Hepatocyte (in vitro differentiated cells): ENCODE measurements at regions not wholly inside any gene's neighbourhood (a gene's known extent, or its start where the extent isn't known, plus 50 kb on each side); places are given as distances from the start of the nearest gene placed in this dataset.

Experiments used
- DNase-seq: peaks from one replicate; pipeline ENCODE4 v3.0.0-alpha.2; 2016; ENCODE audit warnings: low spot score
- H2AFZ ChIP-seq: fragments of 200-600 bp; sonication (generic); 2 replicates; pipeline ENCODE4 v1.6.0; 2016; ENCODE audit warnings: antibody characterized with exemption, mild to moderate bottlenecking
- H3K27ac ChIP-seq: fragments of 200-600 bp; sonication (generic); 2 replicates; pipeline ENCODE4 v1.5.1; 2016; ENCODE audit warnings: mild to moderate bottlenecking
- H3K27me3 ChIP-seq: fragments of 200-600 bp; sonication (generic); 2 replicates; pipeline ENCODE4 v1.6.1; 2016
- H3K36me3 ChIP-seq: fragments of 200-600 bp; sonication (generic); replicated peaks from 2 replicates; pipeline ENCODE4 v1.5.1; 2016; ENCODE audit warnings: low read depth; ENCODE audit not compliant: insufficient read depth
- H3K4me1 ChIP-seq: fragments of 200-600 bp; sonication (generic); 2 replicates; pipeline ENCODE4 v1.5.1; 2016; ENCODE audit warnings: mild to moderate bottlenecking, moderate library complexity; ENCODE audit not compliant: insufficient read depth
- H3K4me2 ChIP-seq: fragments of 200-600 bp; sonication (generic); 2 replicates; pipeline ENCODE4 v1.6.0; 2016
- H3K4me3 ChIP-seq: fragments of 200-600 bp; sonication (generic); 2 replicates; pipeline ENCODE4 v1.5.1; 2016; ENCODE audit warnings: mild to moderate bottlenecking
- H3K79me2 ChIP-seq: fragments of 200-600 bp; sonication (generic); 2 replicates; pipeline ENCODE4 v1.6.0; 2017; ENCODE audit warnings: mild to moderate bottlenecking
- H3K9me2 ChIP-seq: fragments of 200-600 bp; sonication (generic); replicated peaks from 2 replicates; pipeline ENCODE4 v1.6.0; 2017; ENCODE audit warnings: mild to moderate bottlenecking; ENCODE audit not compliant: insufficient read depth
- H3K9me3 ChIP-seq: fragments of 200-600 bp; sonication (generic); 2 replicates; pipeline ENCODE4 v1.5.1; 2016; ENCODE audit warnings: low read depth, mild to moderate bottlenecking
- H4K20me1 ChIP-seq: fragments of 200-600 bp; sonication (generic); 2 replicates; pipeline ENCODE4 v1.6.0; 2016; ENCODE audit warnings: mild to moderate bottlenecking; ENCODE audit not compliant: insufficient read depth, poor library complexity, severe bottlenecking
- CTCF ChIP-seq: fragments of 200-600 bp; sonication (generic); IDR thresholded peaks from 2 replicates; pipeline ENCODE4 v1.5.1; 2016; ENCODE audit warnings: antibody characterized with exemption, mild to moderate bottlenecking; ENCODE audit not compliant: poor library complexity
- EZH2 ChIP-seq: fragments of 200-600 bp; sonication (generic); IDR thresholded peaks from 2 replicates; pipeline ENCODE4 v1.6.1; 2016; ENCODE audit warnings: antibody characterized with exemption, mild to moderate bottlenecking, borderline replicate concordance
- EZH2phosphoT487 ChIP-seq: fragments of 200-600 bp; sonication (generic); IDR thresholded peaks from one replicate; pipeline ENCODE4 v1.6.1; 2018; ENCODE audit warnings: antibody characterized with exemption, mild to moderate bottlenecking, low read depth, moderate library complexity; ENCODE audit not compliant: unreplicated experiment, severe bottlenecking
- WGBS: methylation state at CpG from one replicate; pipeline ENCODE4 v1.1.6; 2016; ENCODE audit warnings: low lambda C conversion rate; ENCODE audit errors: missing lambda C conversion rate; 5-methylcytosine and 5-hydroxymethylcytosine counted together

- H3K4me2 ChIP-seq, result no peak overlapping the region
- H3K4me3 ChIP-seq, result no peak overlapping the region
- H3K27ac ChIP-seq, result no peak overlapping the region
- H3K9me3 ChIP-seq, result no peaks in the 10 kb centered on the region
- no peaks in the 10 kb centered on the region for H3K4me1 ChIP-seq
- 78% methylated on average over 6 of the region's 6 CpGs for WGBS
- no peak overlapping the region for H2AFZ ChIP-seq
- H3K36me3 ChIP-seq, result no peaks in the 10 kb centered on the region
- no peaks in the 10 kb centered on the region for H3K27me3 ChIP-seq
- TF ChIP-seq CTCF (no peak), EZH2 (no peak)
- no peaks in the 10 kb centered on the region for H4K20me1 ChIP-seq
- H3K9me2 ChIP-seq, result no peaks in the 10 kb centered on the region
- H3K79me2 ChIP-seq, result no peaks in the 10 kb centered on the region
- DNase-seq, result no peak
Observed at GRCh38 chr15:68485721-68486360, 53.9 kb upstream of the ITGA11 start.

DNA sequence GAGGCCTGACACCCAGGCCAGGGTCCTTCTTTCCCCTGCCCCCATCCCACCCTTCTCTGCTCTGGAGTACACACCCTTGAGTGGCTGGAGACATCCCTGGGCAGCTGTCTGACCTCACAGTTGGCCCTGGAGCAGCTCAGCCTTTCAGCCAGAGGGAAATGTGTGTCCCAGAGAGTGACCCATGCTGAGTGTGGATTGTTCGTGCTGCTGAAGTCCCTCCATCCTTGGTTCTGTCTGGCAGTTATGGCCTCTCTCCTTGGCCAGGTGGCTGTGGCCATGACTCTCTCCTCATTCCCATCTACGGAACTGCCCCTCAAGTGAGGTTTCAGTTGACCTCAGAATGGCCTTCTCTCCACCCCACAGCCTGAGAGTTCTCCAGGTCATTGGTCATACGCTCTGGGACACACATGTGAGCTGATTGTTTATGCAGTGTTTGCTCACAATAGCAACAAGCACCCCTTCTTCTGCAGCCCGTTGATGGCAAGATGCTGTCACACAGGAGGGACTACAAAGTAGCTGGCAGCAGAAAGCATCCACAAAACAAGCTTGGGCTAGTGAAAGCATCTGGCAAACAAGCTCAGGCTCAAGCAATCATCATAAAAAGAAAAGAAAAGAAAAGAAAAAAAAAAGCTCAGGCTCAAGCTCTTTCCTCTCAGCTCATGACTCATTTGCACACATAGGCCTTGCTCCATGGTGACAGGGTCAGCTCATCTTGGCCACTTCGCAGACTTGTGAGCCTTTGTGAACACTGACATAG, 55.3 kb upstream of the ITGA11 start:
- H2AFZ ChIP-seq, result no peak overlapping the region

DNA sequence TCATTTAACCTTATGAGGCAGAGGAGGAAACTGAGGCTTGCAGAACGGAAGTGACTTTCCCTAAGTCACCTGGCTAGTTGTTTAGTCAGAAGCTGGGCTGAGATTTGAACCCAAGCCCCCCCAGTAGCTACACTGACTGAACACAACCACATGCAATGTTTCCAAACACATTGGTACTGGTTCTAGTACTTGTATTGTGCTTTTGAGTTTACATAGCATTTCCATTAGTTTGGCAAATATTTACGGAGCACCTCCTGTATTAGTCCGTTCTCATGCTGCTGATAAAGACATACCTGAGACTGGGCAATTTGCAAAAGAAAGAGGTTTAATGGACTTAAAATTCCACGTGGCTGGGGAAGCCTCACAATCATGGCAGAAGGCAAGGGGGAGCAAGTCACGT, 56.3 kb upstream of the ITGA11 start:
- H3K79me2 ChIP-seq, result no peaks in the 10 kb centered on the region
- no peak overlapping the region for H3K4me3 ChIP-seq
- no peak overlapping the region for H2AFZ ChIP-seq
- no peaks in the 10 kb centered on the region for H3K4me1 ChIP-seq
- no peaks in the 10 kb centered on the region for H3K9me2 ChIP-seq
- H3K4me2 ChIP-seq, result no peak overlapping the region
- H3K9me3 ChIP-seq, result no peaks in the 10 kb centered on the region
- WGBS, result 43% methylated on average over 5 of the region's 5 CpGs
- TF ChIP-seq EZH2, result no peak
- DNase-seq, result no peak
- H3K27ac ChIP-seq, result no peak overlapping the region
- no peaks in the 10 kb centered on the region for H3K27me3 ChIP-seq
- H3K36me3 ChIP-seq, result no peaks in the 10 kb centered on the region
- H4K20me1 ChIP-seq, result no peaks in the 10 kb centered on the region

More for the DNA sequence above, 55.3 kb upstream of the ITGA11 start:
- H3K36me3 ChIP-seq, result no peaks in the 10 kb centered on the region
- WGBS, result 71% methylated on average over 5 of the region's 5 CpGs
- no peak overlapping the region for H3K4me3 ChIP-seq
- H3K9me3 ChIP-seq, result no peaks in the 10 kb centered on the region
- H3K27me3 ChIP-seq, result no peaks in the 10 kb centered on the region
- H3K4me1 ChIP-seq, result no peaks in the 10 kb centered on the region
- no peak overlapping the region for H3K4me2 ChIP-seq
- DNase-seq, result no peak
- H3K79me2 ChIP-seq, result no peaks in the 10 kb centered on the region
- TF ChIP-seq EZH2phosphoT487, result no peak
- no peak for TF ChIP-seq EZH2
- no peak for TF ChIP-seq CTCF
- H3K27ac ChIP-seq, result no peak overlapping the region
- H4K20me1 ChIP-seq, result no peaks in the 10 kb centered on the region
- H3K9me2 ChIP-seq, result no peaks in the 10 kb centered on the region

DNA sequence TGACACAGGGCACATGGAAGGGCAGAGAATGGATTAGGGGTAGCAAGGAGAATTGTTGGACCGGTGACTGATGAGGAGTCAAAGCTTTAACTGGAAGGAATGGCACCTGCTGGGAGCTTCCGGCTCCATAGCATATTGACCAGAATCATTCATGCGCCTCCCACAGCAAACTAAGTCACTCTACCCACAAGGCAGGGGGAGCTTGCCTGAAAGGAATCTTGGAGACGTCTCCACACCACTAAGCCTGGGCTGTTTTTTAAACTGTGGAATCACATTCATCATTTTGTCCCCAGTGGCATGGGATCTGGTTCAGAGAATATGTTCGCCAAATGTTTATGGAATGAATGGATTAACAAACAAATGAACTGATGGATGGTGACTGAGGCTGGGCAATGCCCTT, 57.0 kb upstream of the ITGA11 start:
- no peaks in the 10 kb centered on the region for H3K9me3 ChIP-seq
- no peaks in the 10 kb centered on the region for H3K4me1 ChIP-seq
- H3K27ac ChIP-seq, result no peak overlapping the region
- no peak overlapping the region for H3K4me2 ChIP-seq
- no peak overlapping the region for H2AFZ ChIP-seq
- no peak overlapping the region for H3K4me3 ChIP-seq
- no peak for DNase-seq
- no peaks in the 10 kb centered on the region for H3K36me3 ChIP-seq
- no peaks in the 10 kb centered on the region for H3K79me2 ChIP-seq
- H3K9me2 ChIP-seq, result no peaks in the 10 kb centered on the region
- H4K20me1 ChIP-seq, result no peaks in the 10 kb centered on the region
- no peaks in the 10 kb centered on the region for H3K27me3 ChIP-seq
- TF ChIP-seq EZH2, result no peak
- no peak for TF ChIP-seq EZH2phosphoT487
- no peak for TF ChIP-seq CTCF
- WGBS, result 86% methylated on average over 5 of the region's 5 CpGs
